K562 (cell line): ENCODE measurements at regions not wholly inside any gene's neighbourhood (a gene's known extent, or its start where the extent isn't known, plus 50 kb on each side); places are given as distances from the start of the nearest gene placed in this dataset.

Source experiments
- ATAC-seq: fragments of 200-7000 bp; cut with Tn5 transposase; 3 replicates; pipeline ENCODE4 v1.9.1; 2020; ENCODE audit warnings: moderate library complexity
- BruUV-seq: library from RNA; stranded (reverse); fragments of 400-500 nt; replicated peaks from 2 replicates; lab custom pipeline; 2021; lab: Mats Ljungman, UMichigan
- CTCF ChIA-PET: fragments of 300-600 bp; formaldehyde crosslinking; extraction: SDS; loops from one replicate; lab custom pipeline; 2021; ENCODE audit warnings: low intra/inter-chr PET ratio; lab: Yijun Ruan, JAX
- POLR2A ChIA-PET: fragments of 300-600, 350-650 bp; sonication (Branson Sonifier 250); formaldehyde crosslinking; extraction: SDS; loops from one replicate; lab custom pipeline; 2021; ENCODE audit warnings: antibody characterized with exemption, inconsistent platforms; lab: Yijun Ruan, JAX
- DNase-seq, 4 experiments: peaks; one replicate each; pipeline versions ENCODE4 v3.0.0 to v3.0.0-alpha.2; 2011 to 2018; ENCODE audit warnings: low spot score in 3 of 4, mixed read lengths in 3 of 4; ENCODE audit errors: extremely low read depth in 1 of 4
- FAIRE-seq: peaks from 2 replicates; lab custom pipeline; 2011; peaks lifted over from hg19 to GRCh38; lab: Jason Lieb, UNC
- H2AFZ ChIP-seq: 2 replicates; pipeline ENCODE4 v1.6.0; 2011; ENCODE audit warnings: low read depth, low read length, control low read depth, inconsistent platforms
- H3K27ac ChIP-seq: fragments of 200-600 bp; 3 replicates; pipeline ENCODE4 v1.8.0; 2011; ENCODE audit warnings: low read depth, mild to moderate bottlenecking, control low read depth, inconsistent platforms, low read length, moderate library complexity, mixed read lengths; ENCODE audit errors: extremely low read depth
- H3K27me3 ChIP-seq, 2 experiments: fragments of 300-600 bp in 1 of 2; 2 replicates in 1 of 2; 3 replicates in 1 of 2; pipeline versions ENCODE4 v1.6.0 to v1.8.0; 2011; ENCODE audit warnings: inconsistent platforms in 2 of 2, low read length in 2 of 2, mild to moderate bottlenecking in 1 of 2, mixed read lengths in 1 of 2, moderate library complexity in 1 of 2; ENCODE audit not compliant: control insufficient read depth in 2 of 2, insufficient read depth in 2 of 2
- H3K36me3 ChIP-seq: fragments of 300-600 bp; 3 replicates; pipeline ENCODE4 v1.8.0; 2011; ENCODE audit warnings: mild to moderate bottlenecking, low read length, inconsistent platforms; ENCODE audit not compliant: control insufficient read depth, insufficient read depth
- H3K4me1 ChIP-seq, 2 experiments: fragments of 200-600 bp in 1 of 2; replicated peaks in 1 of 2; 2 replicates in 1 of 2; 3 replicates in 1 of 2; pipeline versions ENCODE4 v1.5.1 to v1.8.0; 2011; ENCODE audit warnings: inconsistent platforms in 2 of 2, low read length in 2 of 2, mild to moderate bottlenecking in 1 of 2, mixed read lengths in 1 of 2, moderate library complexity in 1 of 2; ENCODE audit not compliant: control insufficient read depth in 2 of 2, insufficient read depth in 2 of 2
- H3K4me2 ChIP-seq: 2 replicates; pipeline ENCODE4 v1.6.1; 2011; ENCODE audit warnings: low read length, control low read depth, inconsistent platforms, mixed read lengths; ENCODE audit not compliant: insufficient read depth
- H3K4me3 ChIP-seq: fragments of 200-600 bp; sonication (generic), shearing (Covaris generic); 2 replicates; pipeline ENCODE4 v1.5.1; 2016; ENCODE audit warnings: control low read depth, inconsistent platforms
- H3K79me2 ChIP-seq: fragments of 200-600 bp; 3 replicates; pipeline ENCODE4 v1.8.0; 2011; ENCODE audit warnings: low read length, inconsistent platforms; ENCODE audit not compliant: control insufficient read depth, insufficient read depth
- H3K9ac ChIP-seq, 2 experiments: 2 replicates each; pipeline versions ENCODE4 v1.6.0 to v1.6.1; 2011; ENCODE audit warnings: low read depth in 2 of 2, low read length in 2 of 2, control low read depth in 1 of 2, inconsistent platforms in 1 of 2, mild to moderate bottlenecking in 1 of 2, mixed read lengths in 1 of 2; ENCODE audit not compliant: insufficient read depth in 1 of 2
- H3K9me1 ChIP-seq: one replicate; pipeline ENCODE4 v1.6.0; 2011; ENCODE audit warnings: inconsistent platforms, mild to moderate bottlenecking, low read length, moderate library complexity; ENCODE audit not compliant: control insufficient read depth, insufficient read depth
- H3K9me3 ChIP-seq: replicated peaks from 2 replicates; pipeline ENCODE4 v1.5.1; 2011; ENCODE audit warnings: low read depth, low read length, inconsistent platforms; ENCODE audit not compliant: control insufficient read depth, insufficient read depth
- H4K20me1 ChIP-seq: replicated peaks from 2 replicates; pipeline ENCODE4 v1.6.1; 2011; ENCODE audit warnings: low read length, inconsistent platforms, mixed read lengths; ENCODE audit not compliant: control insufficient read depth, insufficient read depth
- GTF2F1 ChIP-seq: IDR thresholded peaks from 2 replicates; pipeline ENCODE4 v1.6.1; 2011; ENCODE audit warnings: low read depth, low read length, improper control_type of control experiment
- HDGF ChIP-seq: fragments of 450-650 bp; IDR thresholded peaks from 2 replicates; pipeline ENCODE4 v1.6.1; 2016
- KLF1 ChIP-seq: fragments of 450-650 bp; IDR thresholded peaks from 2 replicates; pipeline ENCODE4 v1.6.1; 2016; ENCODE audit warnings: missing genetic modification characterization, missing compliant biosample characterization
- MAFG ChIP-seq: fragments of 450-650 bp; conservative IDR thresholded peaks from 2 replicates; pipeline ENCODE4 v1.6.1; 2016; ENCODE audit warnings: missing genetic modification characterization, missing compliant biosample characterization
- MAFK ChIP-seq: IDR thresholded peaks from 2 replicates; pipeline ENCODE4 v1.6.1; 2011; ENCODE audit warnings: low read length, improper control_type of control experiment
- MBD2 ChIP-seq: sonication (generic); IDR thresholded peaks from 2 replicates; pipeline ENCODE4 v1.6.1; 2016; ENCODE audit warnings: low read depth, borderline replicate concordance
- MTA1 ChIP-seq: fragments of 450-650 bp; IDR thresholded peaks from 2 replicates; pipeline ENCODE4 v1.6.1; 2017; ENCODE audit warnings: borderline replicate concordance
- PCBP1 ChIP-seq: fragments of 200-400 bp; formaldehyde crosslinking; IDR thresholded peaks from 2 replicates; pipeline ENCODE4 v1.6.1; 2018; ENCODE audit warnings: mild to moderate bottlenecking, low read depth, low read length; ENCODE audit not compliant: poor library complexity, severe bottlenecking
- PTRF ChIP-seq: fragments of 450-650 bp; IDR thresholded peaks from 2 replicates; pipeline ENCODE4 v1.6.1; 2016; ENCODE audit warnings: mild to moderate bottlenecking, missing genetic modification characterization, missing compliant biosample characterization
- ZBTB12 ChIP-seq: fragments of 250-450 bp; sonication (Bioruptor Pico); IDR thresholded peaks from 2 replicates; pipeline ENCODE4 v1.4.0; 2020
- ZC3H8 ChIP-seq: fragments of 450-650 bp; IDR thresholded peaks from 2 replicates; pipeline ENCODE4 v1.6.1; 2017
- ZNF316 ChIP-seq: fragments of 450-650 bp; IDR thresholded peaks from 2 replicates; pipeline ENCODE4 v1.6.1; 2016
- ZNF644 ChIP-seq: fragments of 200-800 bp; sonication (Bioruptor generic); IDR thresholded peaks from 2 replicates; pipeline ENCODE4 v1.6.1; 2016; ENCODE audit warnings: low read depth, missing genetic modification characterization, missing compliant biosample characterization
- in situ Hi-C: fragments of 300-500 bp; cut with MboI; formaldehyde crosslinking; loops from 4 replicates; pipeline ENCODE4 v1.15.0; 2018; ENCODE audit warnings: inconsistent platforms, mixed read lengths
- intact Hi-C: fragments of 100-400 bp; cut with micrococcal nuclease; formaldehyde crosslinking; loops from 2 replicates; pipeline ENCODE4 v1.14.2; 2022
- TF ChIP-seq, protein P1 (sequence below): fragments of 450-650 bp; conservative IDR thresholded peaks from 2 replicates; pipeline ENCODE4 v1.6.1; 2016; ENCODE audit warnings: missing genetic modification characterization, low read depth, mild to moderate bottlenecking, missing compliant biosample characterization, moderate library complexity

GRCh38 chr5:5622806-5623205, 200.3 kb downstream of the ICE1 start:
- H3K36me3 ChIP-seq = no peaks in the 10 kb centered on the region
- ATAC-seq (no peak), FAIRE-seq (no peak), DNase-seq (no peak)
- no peaks in the 10 kb centered on the region for H3K27me3 ChIP-seq
- POLR2A ChIA-PET = no interaction called here
- CTCF ChIA-PET = no interaction called here
- intact Hi-C loops = no loop called here
- H3K9me3 ChIP-seq = no peaks in the 10 kb centered on the region
- no peaks in the 10 kb centered on the region for H3K4me1 ChIP-seq
- no peaks in the 10 kb centered on the region for H4K20me1 ChIP-seq
- no peak overlapping the region for H3K9ac ChIP-seq
- no peak overlapping the region for H3K4me2 ChIP-seq
- no peak overlapping the region for H2AFZ ChIP-seq
- in situ Hi-C loops = no loop called here
- TF ChIP-seq, protein P1, sequence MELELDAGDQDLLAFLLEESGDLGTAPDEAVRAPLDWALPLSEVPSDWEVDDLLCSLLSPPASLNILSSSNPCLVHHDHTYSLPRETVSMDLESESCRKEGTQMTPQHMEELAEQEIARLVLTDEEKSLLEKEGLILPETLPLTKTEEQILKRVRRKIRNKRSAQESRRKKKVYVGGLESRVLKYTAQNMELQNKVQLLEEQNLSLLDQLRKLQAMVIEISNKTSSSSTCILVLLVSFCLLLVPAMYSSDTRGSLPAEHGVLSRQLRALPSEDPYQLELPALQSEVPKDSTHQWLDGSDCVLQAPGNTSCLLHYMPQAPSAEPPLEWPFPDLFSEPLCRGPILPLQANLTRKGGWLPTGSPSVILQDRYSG (tag) = no peak
- TF ChIP-seq ZNF316 (0 out of 2 replicates have a peak, but pooled peaks have one; percentile 15), MAFK (peak; percentile 28; the same call in 1 of the 2 replicates), PTRF (tag) (no peak), HDGF (no peak), PCBP1 (no peak), ZC3H8 (no peak), ZNF644 (tag) (no peak), ZBTB12 (CRISPR knock-in tag) (no peak), MAFG (tag) (0 out of 2 replicates have a peak, but pooled peaks have one; percentile 11), MBD2 (no peak), MTA1 (no peak), GTF2F1 (no peak), KLF1 (tag) (no peak)
- BruUV-seq = no TSS peak
- no peak overlapping the region for H3K27ac ChIP-seq
- no peaks in the 10 kb centered on the region for H3K79me2 ChIP-seq
- H3K4me3 ChIP-seq = no peak overlapping the region
- no peaks in the 10 kb centered on the region for H3K9me1 ChIP-seq
